ENCODE measurements at regions not wholly inside any gene's neighbourhood (a gene's known extent, or its start where the extent isn't known, plus 50 kb on each side); places are given as distances from the start of the nearest gene placed in this dataset.

GRCh38 chr15:77839456-77839855, 206.7 kb upstream of the LINGO1 start:
- H3K14ac ChIP-seq (ENCODE audit: insufficient read length) = no peak overlapping the region
- no peak for TF ChIP-seq EZH2 (IDR thresholded peaks at IDR 0.05; ENCODE audit: low read depth, low read length, severe bottlenecking)
- TF ChIP-seq NANOG (IDR thresholded peaks at IDR 0.05; ENCODE audit: insufficient read depth, low read depth, low read length, poor library complexity, severe bottlenecking) = no peak
- no peak for TF ChIP-seq BACH1 (IDR thresholded peaks at IDR 0.05; ENCODE audit: low read length)
- no peak for TF ChIP-seq CREB1 (IDR thresholded peaks at IDR 0.05)
- no peak for TF ChIP-seq SP1 (IDR thresholded peaks at IDR 0.05; ENCODE audit: low read depth, low read length)
- no peak for TF ChIP-seq BRCA1 (IDR thresholded peaks at IDR 0.05; ENCODE audit: low read depth, low read length)
- no peak for TF ChIP-seq TAF1 (IDR thresholded peaks at IDR 0.05; ENCODE audit: low read depth, low read length)
- TF ChIP-seq CHD2 (IDR thresholded peaks at IDR 0.05; ENCODE audit: low read length) = no peak
- TF ChIP-seq ATF2 (IDR thresholded peaks at IDR 0.05; ENCODE audit: low read length) = no peak
- no peak overlapping the region for H2BK120ac ChIP-seq (replicated peaks; ENCODE audit: low read depth, low read length)
- no peak overlapping the region for H2BK12ac ChIP-seq (ENCODE audit: low read depth, low read length)
- no peak overlapping the region for H4K5ac ChIP-seq (ENCODE audit: insufficient read length, low read depth, low read length)
- no peak overlapping the region for H3K9ac ChIP-seq (replicated peaks in 1 of 4; ENCODE audit: extremely low read depth in 1 of 4, low read depth in 3 of 4, low read length in 3 of 4)
- H3K23ac ChIP-seq (ENCODE audit: insufficient read length) = no peak overlapping the region
- no peaks in the 10 kb centered on the region for H3K23me2 ChIP-seq (ENCODE audit: low read depth, low read length)
- H3K56ac ChIP-seq (replicated peaks; ENCODE audit: insufficient read length, low read depth, low read length) = no peak overlapping the region
- no peak overlapping the region for H3K4ac ChIP-seq (replicated peaks; ENCODE audit: insufficient read length, low read depth, low read length)
- no peak overlapping the region for H4K8ac ChIP-seq (ENCODE audit: extremely low read depth, insufficient read depth, low read length)
- 0 out of 4 replicates have a peak, but pooled peaks cover 0 to 1% of the 10 kb centered on the region in 2 experiments for H3K9me3 ChIP-seq (ENCODE audit: insufficient read depth in 2 of 2, low read depth in 1 of 2, low read length in 1 of 2)
- H2BK20ac ChIP-seq (ENCODE audit: low read length) = no peak overlapping the region
- H2AFZ ChIP-seq (ENCODE audit: low read length) = no peak overlapping the region
- no peak overlapping the region for H3K4me2 ChIP-seq (ENCODE audit: insufficient read depth in 1 of 2, low read depth in 2 of 2, low read length in 2 of 2)
- 90% methylated on average over 6 of the region's 8 CpGs; no CpG with 5 or more reads in 1 of the 2 experiments for WGBS, 2 experiments (ENCODE audit: extremely low coverage in 1 of 2, insufficient coverage in 1 of 2, insufficient read length in 1 of 2, insufficient replicate concordance in 2 of 2, low coverage in 1 of 2, low lambda C conversion rate in 2 of 2, missing lambda C conversion rate in 1 of 2)
- FAIRE-seq (no peak), DNase-seq (ENCODE audit: low read depth in 1 of 2, low spot score in 2 of 2) (no peak)
- H3K79me2 ChIP-seq (ENCODE audit: control insufficient read depth in 1 of 2, insufficient read depth in 2 of 2, low read length in 2 of 2) = no peaks in the 10 kb centered on the region
- H3K79me1 ChIP-seq (ENCODE audit: low read depth, low read length) = no peaks in the 10 kb centered on the region
- no peak overlapping the region for H2BK5ac ChIP-seq (ENCODE audit: low read depth, low read length)
- no peak overlapping the region for H4K91ac ChIP-seq (replicated peaks; ENCODE audit: insufficient read length, low read length)
- H3K4me3 ChIP-seq (ENCODE audit: extremely low read depth in 1 of 4, insufficient read depth in 2 of 4, low read depth in 3 of 4, low read length in 4 of 4) = no peak overlapping the region
- no peak overlapping the region for H2AK5ac ChIP-seq (ENCODE audit: low read depth, low read length)
- no peaks in the 10 kb centered on the region for H3K36me3 ChIP-seq (ENCODE audit: control insufficient read depth in 2 of 4, insufficient read depth in 4 of 4, low read length in 3 of 4)
- ChIA-PET POLR2A (ENCODE audit: partially characterized antibody) (interaction anchor here (1.0 kb wide), 1 partner anchor 25 kb away, joined by 3 read pairs; no protein-coding TSS in a partner anchor), CTCF (ENCODE audit: partially characterized antibody) (interaction anchor here (1.4 to 3.1 kb wide), 4 partner anchors 15 to 35 kb away, joined by 3 to 16 read pairs (median 8); no protein-coding TSS in a partner anchor)
- H2BK15ac ChIP-seq (ENCODE audit: low read length) = no peak overlapping the region
- no peaks in the 10 kb centered on the region for H3K27me3 ChIP-seq (replicated peaks in 1 of 4; ENCODE audit: control insufficient read depth in 3 of 4, extremely low read depth in 1 of 4, insufficient read depth in 3 of 4, low read length in 3 of 4)
- peaks cover 0 to 9% (median 5%) of the 10 kb centered on the region in 4 experiments; a peak in 2 of 7 replicates for H3K4me1 ChIP-seq (replicated peaks in 1 of 4; ENCODE audit: control insufficient read depth in 3 of 4, insufficient read depth in 4 of 4, low read length in 3 of 4)
- no peak overlapping the region for H3K27ac ChIP-seq (ENCODE audit: low read depth, low read length)
- no peaks in the 10 kb centered on the region for H4K20me1 ChIP-seq (replicated peaks in 1 of 2; ENCODE audit: control insufficient read depth in 1 of 2, insufficient read depth in 2 of 2, low read length in 2 of 2)
- no peak overlapping the region for H3K18ac ChIP-seq (ENCODE audit: extremely low read depth, low read length)

Data from H1 (cell line).